SU-DHL-6 (cell line): ENCODE measurements at regions not wholly inside any gene's neighbourhood (a gene's known extent, or its start where the extent isn't known, plus 50 kb on each side); places are given as distances from the start of the nearest gene placed in this dataset.

Experiments used
- H2AFZ ChIP-seq: fragments of 200-600 bp; sonication (generic); 2 replicates; pipeline ENCODE4 v1.6.1; 2014; ENCODE audit warnings: low read depth, mild to moderate bottlenecking, moderate library complexity, mixed read lengths, antibody characterized with exemption, low read length; ENCODE audit not compliant: severe bottlenecking
- H3F3A ChIP-seq: fragments of 200-600 bp; shearing (Covaris generic); 2 replicates; pipeline ENCODE4 v1.6.0; 2016; ENCODE audit warnings: antibody characterized with exemption, mild to moderate bottlenecking; ENCODE audit not compliant: insufficient read depth
- H3K27ac ChIP-seq: fragments of 200-600 bp; sonication (generic); 2 replicates; pipeline ENCODE4 v1.5.1; 2016; ENCODE audit warnings: low read depth, mild to moderate bottlenecking, low read length, moderate library complexity, mixed read lengths
- H3K27me3 ChIP-seq: fragments of 200-600 bp; sonication (generic), shearing (Covaris generic); 2 replicates; pipeline ENCODE4 v1.6.0; 2014; ENCODE audit warnings: mild to moderate bottlenecking, low read length
- H3K36me3 ChIP-seq: fragments of 200-600 bp; sonication (generic); 2 replicates; pipeline ENCODE4 v1.6.1; 2014; ENCODE audit warnings: mild to moderate bottlenecking, low read length, mixed read lengths
- H3K4me2 ChIP-seq: fragments of 300-600, 200-600 bp; shearing (Covaris generic), sonication (generic); 2 replicates; pipeline ENCODE4 v1.6.0; 2014; ENCODE audit warnings: low read length, low read depth, mild to moderate bottlenecking; ENCODE audit not compliant: poor library complexity, severe bottlenecking
- H3K4me3 ChIP-seq: fragments of 200-600 bp; sonication (generic); 2 replicates; pipeline ENCODE4 v1.5.1; 2014; ENCODE audit warnings: antibody characterized with exemption, low read length, mild to moderate bottlenecking, mixed read lengths; ENCODE audit not compliant: insufficient read depth, poor library complexity, severe bottlenecking
- H3K79me2 ChIP-seq: fragments of 200-600 bp; sonication (generic); 2 replicates; pipeline ENCODE4 v1.6.1; 2014; ENCODE audit warnings: mild to moderate bottlenecking, low read length, moderate library complexity; ENCODE audit not compliant: insufficient read depth
- H3K9ac ChIP-seq: fragments of 200-600 bp; sonication (generic); 2 replicates; pipeline ENCODE4 v1.7.0; 2014; ENCODE audit warnings: mild to moderate bottlenecking, low read length
- H3K9me2 ChIP-seq: fragments of 200-600 bp; sonication (generic); replicated peaks from 2 replicates; pipeline ENCODE4 v1.6.1; 2014; ENCODE audit warnings: low read length; ENCODE audit not compliant: insufficient read depth
- H3K9me3 ChIP-seq: fragments of 200-600 bp; sonication (generic); 2 replicates; pipeline ENCODE4 v1.6.1; 2014; ENCODE audit warnings: low read length, mixed read lengths; ENCODE audit not compliant: insufficient read depth
- H4K20me1 ChIP-seq: fragments of 200-600 bp; sonication (generic); 2 replicates; pipeline ENCODE4 v1.6.1; 2014; ENCODE audit warnings: low read depth, mild to moderate bottlenecking, antibody characterized with exemption, low read length, moderate library complexity, mixed read lengths
- EZH2phosphoT487 ChIP-seq: fragments of 200-600 bp; sonication (generic), shearing (Covaris generic); conservative IDR thresholded peaks from 2 replicates; pipeline ENCODE4 v1.6.1; 2018; ENCODE audit warnings: mild to moderate bottlenecking, antibody characterized with exemption, low read length, moderate library complexity, mixed read lengths
- TF ChIP-seq, protein P1 (sequence below): fragments of 200-600 bp; sonication (generic); IDR thresholded peaks from one replicate; pipeline ENCODE4 v1.5.1; 2017; ENCODE audit warnings: antibody characterized with exemption, mild to moderate bottlenecking, low read length, moderate library complexity; ENCODE audit not compliant: insufficient read depth, poor library complexity, severe bottlenecking

DNA sequence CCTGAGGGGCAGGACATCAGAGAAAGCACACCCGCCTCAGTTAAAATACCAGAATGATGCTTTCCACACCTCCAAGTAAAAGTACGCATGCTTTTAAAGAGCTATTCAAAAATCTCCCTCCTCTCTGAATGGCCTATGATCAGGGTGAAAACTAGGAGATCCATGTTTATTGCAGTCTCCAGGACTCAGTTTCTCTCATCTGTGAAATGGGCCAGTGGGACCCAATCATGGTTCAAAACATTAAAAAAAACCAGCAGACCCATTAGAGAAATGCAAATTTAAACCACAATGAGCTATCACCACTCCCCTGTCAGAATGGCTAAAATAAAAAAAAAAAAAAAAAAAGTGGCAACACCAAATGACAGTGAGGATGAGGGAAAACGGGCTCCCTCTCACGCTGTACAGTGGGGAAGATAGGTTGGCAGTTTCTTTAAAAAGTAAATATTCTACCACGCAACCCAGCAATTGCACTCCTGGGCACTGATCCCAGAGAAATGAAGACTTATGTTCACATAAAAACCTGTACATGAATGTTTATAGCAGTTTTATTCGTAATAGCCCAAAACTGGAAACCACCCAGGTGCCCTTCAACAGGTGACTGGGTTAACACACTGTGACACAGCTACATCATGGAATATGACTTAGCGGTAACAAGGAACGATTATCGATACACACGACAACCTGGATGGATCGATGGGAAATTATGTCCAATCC lies 242.7 kb downstream of the MN1 start:
- Histone ChIP-seq H3K36me3 (no peaks in the 10 kb centered on the region), H3K9ac (no peak overlapping the region), H3K4me2 (no peak overlapping the region), H3K27ac (no peak overlapping the region), H3K79me2 (no peaks in the 10 kb centered on the region), H3K4me3 (no peak overlapping the region), H3K9me3 (no peaks in the 10 kb centered on the region), H4K20me1 (no peaks in the 10 kb centered on the region), H3K27me3 (no peaks in the 10 kb centered on the region), H3F3A (no peaks in the 10 kb centered on the region), H2AFZ (no peak overlapping the region), H3K9me2 (no peaks in the 10 kb centered on the region)
- no peak for TF ChIP-seq EZH2phosphoT487
- TF ChIP-seq, protein P1, sequence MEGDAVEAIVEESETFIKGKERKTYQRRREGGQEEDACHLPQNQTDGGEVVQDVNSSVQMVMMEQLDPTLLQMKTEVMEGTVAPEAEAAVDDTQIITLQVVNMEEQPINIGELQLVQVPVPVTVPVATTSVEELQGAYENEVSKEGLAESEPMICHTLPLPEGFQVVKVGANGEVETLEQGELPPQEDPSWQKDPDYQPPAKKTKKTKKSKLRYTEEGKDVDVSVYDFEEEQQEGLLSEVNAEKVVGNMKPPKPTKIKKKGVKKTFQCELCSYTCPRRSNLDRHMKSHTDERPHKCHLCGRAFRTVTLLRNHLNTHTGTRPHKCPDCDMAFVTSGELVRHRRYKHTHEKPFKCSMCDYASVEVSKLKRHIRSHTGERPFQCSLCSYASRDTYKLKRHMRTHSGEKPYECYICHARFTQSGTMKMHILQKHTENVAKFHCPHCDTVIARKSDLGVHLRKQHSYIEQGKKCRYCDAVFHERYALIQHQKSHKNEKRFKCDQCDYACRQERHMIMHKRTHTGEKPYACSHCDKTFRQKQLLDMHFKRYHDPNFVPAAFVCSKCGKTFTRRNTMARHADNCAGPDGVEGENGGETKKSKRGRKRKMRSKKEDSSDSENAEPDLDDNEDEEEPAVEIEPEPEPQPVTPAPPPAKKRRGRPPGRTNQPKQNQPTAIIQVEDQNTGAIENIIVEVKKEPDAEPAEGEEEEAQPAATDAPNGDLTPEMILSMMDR, result no peak

- Histone ChIP-seq H3K27me3 (no peaks in the 10 kb centered on the region), H3K4me2 (no peak overlapping the region), H3K79me2 (no peaks in the 10 kb centered on the region), H3K27ac (no peak overlapping the region), H3K36me3 (no peaks in the 10 kb centered on the region), H4K20me1 (no peaks in the 10 kb centered on the region), H3K9me3 (no peaks in the 10 kb centered on the region), H3K9ac (no peak overlapping the region), H3F3A (no peaks in the 10 kb centered on the region), H2AFZ (no peak overlapping the region), H3K4me3 (no peak overlapping the region), H3K9me2 (no peaks in the 10 kb centered on the region)
- no peak for TF ChIP-seq EZH2phosphoT487
- TF ChIP-seq, protein P1, result no peak
Observed at GRCh38 chr22:27560781-27561180, 240.8 kb downstream of the MN1 start.

DNA sequence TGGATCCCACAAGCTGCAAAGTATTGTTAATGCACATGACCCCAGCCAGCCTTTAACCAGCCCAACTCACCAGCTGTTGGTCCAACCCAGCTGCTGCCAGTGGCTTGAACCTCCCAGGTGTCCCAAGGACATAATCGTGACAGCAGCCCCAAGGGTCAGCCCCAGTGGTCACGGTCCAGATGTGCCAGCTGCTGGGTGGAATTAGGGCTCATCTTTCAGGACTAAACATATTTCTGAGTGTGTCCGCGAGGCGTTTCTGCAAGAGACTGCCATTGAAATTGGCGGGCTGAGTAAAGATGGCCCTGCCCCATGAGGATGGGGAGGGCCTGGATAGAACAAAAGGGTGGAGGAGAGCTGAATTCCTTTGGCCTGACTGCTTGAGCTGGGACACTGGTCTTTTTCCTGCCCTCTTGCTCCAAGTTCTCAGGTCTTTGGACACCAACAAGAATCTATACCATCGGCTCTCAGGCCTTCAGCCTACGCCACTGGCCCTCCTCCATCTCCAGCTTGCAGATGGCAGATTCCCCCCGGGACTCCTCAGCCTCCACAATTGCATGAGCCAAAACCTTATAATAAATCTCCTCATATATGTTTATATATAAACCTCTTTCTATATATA lies 240.2 kb downstream of the MN1 start:
- Histone ChIP-seq H4K20me1 (no peaks in the 10 kb centered on the region), H3K36me3 (no peaks in the 10 kb centered on the region), H3K9me2 (no peaks in the 10 kb centered on the region), H3K27ac (no peak overlapping the region), H3K79me2 (no peaks in the 10 kb centered on the region), H2AFZ (no peak overlapping the region), H3K9ac (no peak overlapping the region), H3K27me3 (no peaks in the 10 kb centered on the region), H3K4me2 (no peak overlapping the region), H3K9me3 (no peaks in the 10 kb centered on the region), H3F3A (no peaks in the 10 kb centered on the region), H3K4me3 (no peak overlapping the region)
- no peak for TF ChIP-seq EZH2phosphoT487
- TF ChIP-seq, protein P1, result no peak
